ENCODE measurements at regions not wholly inside any gene's neighbourhood (a gene's known extent, or its start where the extent isn't known, plus 50 kb on each side); places are given as distances from the start of the nearest gene placed in this dataset.
A peak's percentile ranks its signal among the peaks of the same experiment; 100 is the strongest.
"Not testable (repeated sequence)": the region's sequence is repeated elsewhere in the genome, so short reads cannot be mapped to it uniquely, and the experiment has no call there.

DNA sequence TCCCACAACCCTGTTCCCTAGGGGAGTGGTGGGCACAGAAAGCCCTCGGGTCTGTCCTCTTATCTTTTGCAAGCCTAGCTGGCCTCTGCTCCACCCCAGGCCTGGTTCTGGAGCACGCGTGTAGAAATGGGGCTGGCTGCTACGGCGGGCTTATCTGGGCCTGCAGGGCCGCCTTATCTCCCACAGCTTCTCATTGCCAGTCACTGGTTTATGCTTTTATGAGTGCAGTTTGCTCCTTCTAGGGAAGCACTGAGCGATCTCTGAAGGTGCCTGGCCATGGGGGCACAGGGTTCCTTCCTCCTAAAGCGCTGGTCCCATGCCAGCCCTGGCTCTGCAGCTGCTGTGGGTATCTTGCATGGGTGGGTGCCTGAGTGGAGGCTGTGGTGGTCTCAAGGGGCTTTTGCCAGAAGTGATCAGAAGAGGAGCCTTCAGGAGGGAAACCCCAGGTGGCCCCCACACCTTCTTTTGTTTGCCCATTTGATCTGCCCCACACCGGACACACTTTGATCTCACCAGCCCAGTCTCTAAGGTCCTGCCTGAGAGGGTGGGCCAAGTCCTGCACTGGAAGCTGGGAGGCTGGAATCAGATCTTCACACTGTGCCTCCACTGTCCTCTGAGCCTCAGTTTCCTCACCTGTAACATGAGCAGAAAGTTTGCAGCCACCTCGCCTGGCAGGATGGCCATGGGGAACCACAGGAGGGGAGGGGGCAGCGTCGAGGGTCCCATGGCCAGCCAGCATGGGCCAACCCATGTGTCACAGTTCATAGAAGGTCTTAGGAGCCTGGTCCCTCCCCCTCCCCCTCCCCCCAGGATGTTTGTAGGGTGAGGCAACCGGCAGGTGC, 86.6 kb upstream of the FGF3 start:
- DNase-seq: no peak

DNA sequence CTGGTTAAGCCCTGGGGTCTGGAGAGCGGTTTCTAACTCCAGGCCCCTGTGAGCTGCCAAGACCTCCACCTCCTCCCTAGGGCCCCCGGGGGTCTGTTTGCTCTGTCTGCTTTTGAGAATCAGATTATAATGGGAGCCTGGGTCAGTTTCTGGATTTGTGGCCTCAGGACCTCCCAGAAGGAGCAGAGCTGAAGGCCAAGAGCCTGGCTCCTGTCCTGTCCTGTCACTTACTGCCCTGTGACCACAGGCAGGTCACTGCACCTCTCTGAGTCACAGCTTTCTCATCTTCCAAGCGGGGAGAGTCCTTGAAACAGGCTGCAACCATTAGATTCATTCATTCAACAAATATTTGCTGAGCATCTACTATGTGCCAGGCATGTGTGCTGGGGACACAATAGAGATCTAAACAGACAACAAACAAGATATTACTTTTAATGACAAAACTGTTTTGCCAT, 87.3 kb upstream of the FGF3 start:
- no peak for DNase-seq

DNA sequence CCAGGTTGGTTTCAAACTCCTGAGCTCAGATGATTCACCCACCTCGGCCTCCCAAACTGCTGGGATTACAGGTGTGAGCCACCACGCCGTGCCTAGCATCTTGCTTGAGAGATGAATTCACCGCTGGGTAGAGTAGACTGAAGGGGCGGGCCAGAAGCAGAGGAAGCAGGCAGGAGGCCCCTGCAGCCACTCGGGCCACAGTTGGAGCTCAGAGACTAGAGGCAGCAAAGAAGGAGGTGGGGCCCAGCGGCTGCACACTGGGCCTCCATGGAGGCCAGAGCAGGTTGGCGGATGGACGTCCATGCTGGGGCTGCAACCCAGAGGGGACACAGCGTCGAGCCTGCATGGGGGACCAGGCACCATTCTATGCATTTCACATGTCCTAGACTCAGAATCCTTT, 88.4 kb upstream of the FGF3 start:
- no peak for DNase-seq

DNA sequence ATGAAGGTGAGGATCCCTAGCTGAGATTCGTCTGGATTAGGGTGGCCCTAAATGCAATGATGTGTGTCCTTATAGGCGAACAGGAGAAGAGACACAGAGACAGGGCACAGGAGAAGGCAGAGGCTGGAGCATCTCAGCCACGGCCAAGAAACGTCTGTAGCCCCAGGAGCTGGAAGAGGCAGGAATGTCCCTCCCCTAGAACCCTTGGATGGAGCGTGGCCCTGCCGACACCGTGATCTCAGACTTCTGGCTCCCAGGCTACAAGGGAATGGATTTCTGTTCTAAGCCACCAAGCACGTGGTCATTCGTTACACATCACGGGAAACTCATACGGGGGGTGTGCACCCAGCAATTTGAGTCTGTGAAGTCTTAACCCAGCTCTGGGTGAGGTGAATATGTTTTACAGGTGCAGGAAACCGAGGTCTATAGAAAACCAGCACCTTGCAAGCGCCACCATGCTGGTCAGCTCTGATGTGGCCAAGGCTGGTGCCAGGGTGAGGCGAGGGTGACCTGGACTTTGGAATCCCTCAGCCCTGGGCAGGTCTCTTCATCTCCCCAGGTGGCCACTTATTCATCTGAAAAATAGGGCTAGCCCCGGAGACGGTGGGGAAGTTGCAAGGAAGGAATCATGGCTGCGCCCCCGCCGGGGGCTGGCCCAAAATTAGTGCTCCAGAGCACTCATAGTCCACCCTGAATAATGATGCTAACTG, 89.5 kb upstream of the FGF3 start:
- no peak for DNase-seq

DNA sequence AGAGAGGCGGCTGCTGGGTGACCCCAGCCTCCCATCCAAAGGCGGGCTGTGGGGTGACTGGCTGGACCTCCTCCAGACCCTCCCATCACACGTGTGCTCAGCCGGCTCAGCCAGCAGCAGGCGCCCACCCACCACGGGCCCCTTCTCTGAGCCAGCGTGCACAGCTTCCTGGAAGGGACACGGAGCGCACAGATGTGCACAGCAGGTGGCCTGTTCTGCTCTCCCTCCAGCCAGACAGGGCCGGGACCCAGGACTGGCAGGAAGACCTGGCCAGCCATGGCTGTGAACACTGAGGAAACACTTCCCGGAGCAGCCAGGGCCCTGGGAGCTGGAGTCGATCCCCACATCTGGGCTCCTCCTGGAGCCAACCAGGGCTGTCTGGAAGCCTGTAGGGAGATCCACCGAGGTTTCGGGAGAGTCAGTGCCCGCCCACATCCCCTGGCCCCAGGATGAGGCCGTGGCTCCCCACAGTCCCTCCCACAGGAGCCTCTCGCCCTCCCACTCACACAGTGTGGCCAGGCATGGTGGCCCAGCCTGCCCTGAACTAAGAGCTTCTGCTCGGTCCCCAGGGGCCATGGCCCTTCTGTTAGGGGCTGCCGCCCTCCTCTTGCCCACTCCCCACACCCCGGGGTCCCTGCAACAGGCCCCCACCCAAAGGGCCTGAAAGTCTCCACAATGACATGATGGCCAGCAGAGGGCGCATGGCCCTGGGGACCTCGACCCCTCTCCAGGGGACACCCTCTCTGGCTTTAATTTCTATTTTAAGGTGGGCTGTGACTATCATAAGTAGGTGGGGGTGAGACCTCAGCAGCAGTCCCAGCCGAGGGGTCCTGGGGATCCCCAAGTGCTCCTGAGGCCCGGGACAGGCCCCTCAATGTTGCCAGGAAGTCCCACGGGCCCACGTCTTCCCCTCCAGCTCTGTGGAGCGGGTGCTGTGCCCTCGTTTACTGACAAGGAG, 90.6 kb upstream of the FGF3 start:
- no peak for DNase-seq

- DNase-seq: no peak
Observed at GRCh38 chr11:69910519-69911309, 91.5 kb upstream of the FGF3 start.

DNA sequence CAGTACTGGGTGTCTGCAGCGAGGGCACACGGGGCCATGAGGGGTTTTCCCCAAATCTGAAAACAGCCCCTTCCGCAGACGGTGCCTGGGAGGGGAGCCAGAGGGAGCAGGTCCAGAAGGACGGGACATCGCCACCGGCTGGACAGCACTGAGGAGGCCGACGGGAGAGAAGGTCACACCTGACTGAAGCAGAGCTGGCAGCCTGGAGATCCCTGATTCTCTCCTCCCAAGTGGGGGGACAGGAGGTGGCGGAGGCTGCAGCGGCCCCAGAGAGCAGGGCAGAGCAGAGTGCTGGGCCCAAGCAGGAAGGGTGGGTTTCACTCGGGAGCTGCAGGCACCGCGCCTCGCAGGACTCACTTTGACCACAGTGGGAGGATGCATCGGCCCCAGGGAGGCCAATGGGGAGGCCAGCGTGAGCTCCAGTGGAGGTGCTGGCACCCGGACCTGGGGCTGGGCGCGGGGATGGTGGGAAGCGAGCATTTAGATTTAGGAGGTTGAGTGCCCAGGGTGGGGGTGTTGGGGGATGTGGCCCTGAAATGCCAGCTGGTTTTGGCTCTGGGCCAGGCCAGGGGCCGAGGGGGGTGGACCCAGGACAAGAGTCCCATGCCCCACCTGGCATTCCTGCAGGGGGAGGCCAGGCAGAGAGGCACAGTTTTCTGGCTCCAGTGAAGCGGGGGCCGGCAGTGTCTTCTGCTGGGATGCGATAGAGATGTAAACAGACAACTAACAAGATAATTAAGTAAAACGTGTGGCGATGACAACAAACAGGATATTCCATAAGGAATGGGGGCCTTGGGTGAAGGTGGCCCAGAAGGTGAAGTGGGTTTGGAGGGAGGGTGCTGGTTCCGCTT, 92.3 kb upstream of the FGF3 start:
- no peak for DNase-seq

DNA sequence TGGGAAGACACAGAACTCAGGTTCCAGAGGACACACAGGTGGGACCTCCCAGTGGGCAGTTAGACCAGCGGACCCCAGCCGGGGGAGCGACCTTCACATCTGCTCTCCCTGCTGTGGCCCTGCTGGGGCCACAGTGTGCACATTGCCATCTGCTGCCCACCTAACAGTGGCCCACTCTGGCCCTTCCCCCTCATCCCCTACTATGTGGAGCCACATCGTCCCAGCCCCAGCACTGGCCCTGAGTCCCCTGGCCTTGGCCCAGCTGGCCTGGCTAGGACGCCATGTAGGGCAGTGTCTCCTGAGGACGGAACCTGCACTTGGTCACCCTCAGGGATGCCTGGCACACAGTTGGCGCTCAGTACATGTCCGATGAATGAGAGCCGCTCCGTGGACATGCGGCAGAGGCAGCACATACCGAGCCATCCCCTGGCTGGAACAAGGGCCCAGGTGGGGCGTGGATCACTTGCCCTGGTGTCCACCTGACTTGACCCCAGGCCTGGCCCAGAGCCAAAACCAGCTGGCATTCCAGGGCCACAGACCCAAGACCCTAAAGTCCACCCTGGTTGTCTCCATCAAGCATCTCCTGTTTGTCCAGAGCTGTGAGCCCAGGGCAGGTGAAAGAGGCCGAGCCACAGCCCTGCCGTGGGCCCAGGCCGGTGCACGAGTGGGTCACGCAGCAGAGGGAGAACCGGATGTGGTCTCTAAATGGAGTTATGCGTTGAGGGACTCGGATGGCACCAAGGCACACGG, 93.1 kb upstream of the FGF3 start:
- DNase-seq: no peak

- DNase-seq: no peak
Observed at GRCh38 chr11:69912911-69913451, 93.8 kb upstream of the FGF3 start.

GRCh38 chr11:69913591-69914285, 94.5 kb upstream of the FGF3 start:
- no peak for DNase-seq

DNA sequence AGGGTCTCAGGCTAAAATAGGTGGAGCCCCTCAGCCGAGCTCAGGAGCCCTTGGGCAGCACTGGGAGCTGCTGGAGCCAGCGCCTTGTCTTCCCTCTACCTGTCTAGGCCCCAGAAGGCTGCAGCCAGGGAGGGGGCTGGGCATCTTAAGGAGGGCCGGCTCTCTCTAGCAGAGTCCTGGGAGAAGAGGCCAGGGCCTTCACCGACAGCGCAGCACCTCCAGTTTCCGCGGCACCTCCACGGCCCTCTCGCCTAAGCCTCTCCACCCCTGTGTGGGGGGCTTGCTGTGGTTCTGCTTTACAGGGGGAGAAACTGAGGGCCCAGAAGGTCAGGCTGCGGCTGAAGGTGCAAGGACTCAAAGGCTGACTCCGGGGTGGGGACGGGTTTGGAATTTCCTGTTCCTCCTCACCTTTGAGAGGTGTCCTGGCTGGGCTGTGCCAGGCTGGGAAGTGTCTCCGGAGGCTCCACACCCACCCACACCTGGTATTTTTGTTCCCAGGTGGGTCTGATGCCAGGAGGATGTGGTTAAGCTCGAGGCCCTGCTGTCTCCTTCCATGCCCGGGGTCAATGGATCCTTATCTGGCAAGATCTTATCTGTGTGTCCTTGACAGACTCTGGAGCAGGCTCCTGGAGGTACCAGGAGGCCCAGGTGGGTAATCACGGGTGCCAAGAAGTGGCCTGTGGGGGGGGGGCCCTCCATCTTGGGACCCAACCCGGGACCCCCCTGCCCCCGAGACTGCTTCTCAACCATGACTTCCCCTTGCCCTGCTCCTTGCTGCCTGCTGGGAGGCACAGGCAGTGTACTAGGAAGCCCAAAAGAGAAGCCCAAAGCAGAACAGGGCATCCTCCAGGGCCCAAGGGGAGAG, 95.3 kb upstream of the FGF3 start:
- no peak for DNase-seq

DNA sequence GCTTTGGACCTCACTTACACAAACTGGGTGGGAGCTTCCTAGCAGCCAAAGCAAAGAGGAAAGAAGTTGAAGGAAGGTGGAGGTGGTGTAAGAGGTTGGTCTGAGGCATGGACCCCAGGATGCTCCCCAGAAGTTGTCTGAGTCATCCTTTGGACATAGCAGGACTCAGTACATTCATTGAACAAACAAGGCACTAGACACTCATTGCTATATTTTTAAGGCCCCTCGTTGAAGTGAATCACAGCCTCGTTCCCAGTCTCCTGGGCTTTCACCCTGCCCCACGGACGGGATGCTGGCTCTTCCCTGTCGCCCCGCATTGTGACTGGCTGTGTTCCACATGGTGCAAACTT, 95.9 kb upstream of the FGF3 start:
- no peak for DNase-seq

- peak; percentile 62 for DNase-seq
Observed at GRCh38 chr11:69915501-69916250, 96.5 kb upstream of the FGF3 start.

- DNase-seq: not testable (repeated sequence)
Observed at GRCh38 chr11:69916251-69916649, 97.0 kb upstream of the FGF3 start.

GRCh38 chr11:69916806-69917387, 97.7 kb upstream of the FGF3 start:
- no peak for DNase-seq

DNA sequence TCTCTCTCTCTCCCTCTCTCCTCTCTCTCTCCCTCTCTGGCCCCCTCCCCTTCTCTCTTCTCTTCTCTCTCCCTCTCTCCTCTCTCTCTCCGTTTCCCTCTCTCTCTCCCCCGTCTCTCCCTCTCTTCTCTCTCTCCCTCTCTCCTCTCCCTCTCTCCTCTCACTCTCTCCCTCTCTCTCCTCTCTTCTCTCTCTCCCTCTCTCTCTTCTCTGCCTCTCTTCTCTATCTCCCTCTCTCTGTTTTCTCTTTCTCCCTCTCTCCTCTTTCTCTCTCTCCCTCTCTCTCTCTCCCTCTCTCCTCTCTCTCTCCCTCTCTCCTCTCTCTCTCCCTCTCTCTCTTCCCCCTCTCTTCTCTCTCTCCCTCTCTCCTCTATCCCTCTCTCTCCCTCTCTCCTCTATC, 98.3 kb upstream of the FGF3 start:
- DNase-seq: no peak

DNA sequence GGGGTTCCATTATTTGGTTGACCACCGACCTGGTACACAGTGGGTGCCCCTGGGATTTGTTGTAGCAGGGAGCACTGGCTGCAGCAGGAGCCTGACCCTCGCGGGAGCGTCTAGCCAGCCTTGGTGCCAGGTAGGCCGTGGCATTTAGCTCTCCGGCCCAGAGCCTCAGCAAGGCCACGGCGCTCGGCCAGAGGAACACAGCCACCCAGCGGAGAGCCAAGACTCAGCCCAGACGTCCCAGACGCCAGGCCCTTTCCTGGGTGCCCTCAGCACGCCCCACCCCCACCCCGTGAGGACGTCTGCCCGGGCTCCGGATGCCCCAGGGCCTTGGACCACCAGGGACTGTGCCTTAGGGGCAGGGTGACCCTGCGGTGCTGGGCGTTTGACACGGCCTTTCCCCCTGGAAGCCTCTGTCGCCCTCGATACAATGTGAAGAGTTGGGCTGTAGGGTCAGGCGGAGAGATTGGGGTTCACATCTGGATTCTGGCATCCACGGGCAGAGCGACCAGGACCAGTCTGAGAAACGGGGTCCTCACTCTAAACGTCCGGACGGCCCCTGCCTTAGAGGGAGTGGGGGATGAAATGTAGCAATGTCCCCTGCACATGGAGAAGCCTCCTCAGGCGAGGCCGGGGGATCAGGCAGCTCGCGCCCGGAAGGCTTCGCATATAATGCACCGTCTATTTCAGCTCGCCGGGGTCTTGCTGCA, 99.2 kb upstream of the FGF3 start:
- no peak for DNase-seq

Data from NCI-H2227 treated with DMSO at 0.1 percent for 48 hours (cell line).